Middle frontal gyrus (tissue), 1 donor: ENCODE measurements at regions not wholly inside any gene's neighbourhood (a gene's known extent, or its start where the extent isn't known, plus 50 kb on each side); places are given as distances from the start of the nearest gene placed in this dataset.

Source experiments
- DNase-seq: peaks from one replicate; pipeline ENCODE4 v3.0.0-alpha.2; 2015; ENCODE audit warnings: low spot score; ENCODE audit errors: extremely low spot score

DNA sequence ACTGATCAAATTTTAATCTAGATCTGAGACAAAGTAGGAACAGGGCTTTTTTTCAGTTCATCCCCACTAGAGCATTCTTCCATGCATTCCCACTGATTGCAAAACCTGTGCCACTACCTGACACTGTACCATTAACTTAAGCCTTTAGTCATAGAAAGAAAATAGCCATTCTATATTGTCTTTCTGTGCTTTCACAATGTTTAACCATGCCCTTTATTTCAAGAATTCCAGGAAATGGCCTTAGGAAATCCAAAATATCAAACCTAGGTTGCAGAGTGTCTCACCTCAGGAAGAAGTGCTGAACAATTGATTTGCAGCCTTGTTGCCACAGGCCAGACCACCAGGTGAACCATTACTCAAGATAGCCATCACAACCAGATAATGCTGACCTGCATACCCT, 56.2 kb upstream of the TGFBR2 start:
- DNase-seq = no peak

DNA sequence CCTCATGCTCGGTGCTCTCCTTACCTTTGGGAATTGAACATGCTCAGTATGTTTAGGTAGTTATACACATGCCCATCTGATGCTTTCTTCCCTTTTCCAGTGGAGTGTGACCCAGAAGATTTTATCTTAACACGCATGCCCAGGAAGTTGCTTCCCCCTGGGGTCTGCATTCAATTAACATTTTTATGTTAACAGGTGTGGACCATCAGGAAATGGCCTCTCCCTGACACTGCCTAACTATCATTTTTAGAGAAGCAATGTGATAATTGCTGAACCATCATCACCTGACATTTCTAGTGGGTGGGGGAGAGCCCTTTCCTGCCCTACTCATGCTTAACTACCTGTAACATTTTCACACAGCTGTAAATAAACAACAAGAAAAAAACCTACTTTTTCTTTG, 55.1 kb upstream of the TGFBR2 start:
- no peak for DNase-seq

DNA sequence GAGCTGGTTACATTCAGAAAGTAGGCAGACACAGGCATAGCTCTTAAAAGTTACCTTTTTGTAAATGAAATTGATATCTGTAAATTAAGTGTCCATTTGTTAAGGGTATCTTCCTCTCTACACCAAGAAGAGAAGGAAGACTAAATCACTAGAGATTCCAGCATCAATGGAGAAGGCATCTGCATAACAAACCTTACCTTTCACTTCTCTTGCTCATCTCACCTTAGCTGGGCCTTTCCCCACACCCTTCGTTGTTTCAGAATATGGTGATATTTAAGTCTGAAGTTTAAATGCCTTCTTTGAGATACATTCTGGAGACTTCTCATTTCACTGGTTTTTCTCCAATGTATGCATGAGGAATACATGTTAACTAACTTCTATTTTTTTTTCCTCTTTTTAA, 54.5 kb upstream of the TGFBR2 start:
- no peak for DNase-seq

DNA sequence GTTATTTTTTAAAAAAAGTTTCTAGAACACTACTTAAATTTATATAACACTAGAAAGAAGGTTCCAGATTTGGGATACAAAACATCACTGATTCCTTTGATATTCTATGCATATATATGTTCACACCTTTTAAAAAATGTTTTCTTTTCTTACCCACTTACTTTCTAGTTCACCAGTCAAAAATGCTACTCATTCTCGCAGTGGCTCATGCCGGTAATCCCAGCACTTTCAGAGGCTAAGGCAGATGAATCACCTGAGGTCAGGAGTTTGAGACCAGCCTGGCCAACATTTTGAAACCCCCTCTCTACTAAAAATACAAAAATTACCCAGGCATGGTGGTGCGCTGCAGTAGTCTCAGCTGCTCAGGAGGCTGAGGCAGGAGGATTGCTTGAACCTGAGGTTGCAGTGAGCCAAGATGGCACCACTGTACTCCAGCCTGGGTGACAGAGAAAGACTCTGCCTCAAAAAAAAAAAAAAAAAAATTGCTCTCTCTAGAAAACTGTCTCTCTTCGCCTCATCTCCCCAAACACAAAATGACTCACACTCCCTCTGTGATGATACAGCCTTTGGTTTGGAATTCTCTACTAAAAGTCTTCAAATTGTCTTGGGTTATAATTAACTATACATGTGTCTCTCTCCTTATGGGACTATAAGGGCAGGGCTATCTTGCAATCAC, 52.6 kb upstream of the TGFBR2 start:
- DNase-seq = no peak

DNA sequence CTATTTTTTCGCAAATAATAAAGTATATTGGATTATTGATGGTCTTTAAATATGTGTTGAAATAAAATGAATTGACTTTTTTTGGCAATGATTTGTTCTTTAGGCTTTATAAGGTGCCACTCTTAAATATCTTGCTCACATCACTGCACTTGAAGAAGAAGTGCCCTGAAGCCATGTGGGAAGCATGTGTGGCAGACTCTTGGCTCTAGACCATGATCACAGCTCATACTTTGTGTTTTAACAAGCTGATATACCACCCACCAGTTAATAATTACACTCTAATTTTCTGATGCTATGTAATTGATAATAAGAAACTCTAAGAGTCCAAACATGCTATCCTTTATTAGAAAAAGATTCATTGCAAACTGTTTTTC, 52.1 kb upstream of the TGFBR2 start:
- DNase-seq = no peak

DNA sequence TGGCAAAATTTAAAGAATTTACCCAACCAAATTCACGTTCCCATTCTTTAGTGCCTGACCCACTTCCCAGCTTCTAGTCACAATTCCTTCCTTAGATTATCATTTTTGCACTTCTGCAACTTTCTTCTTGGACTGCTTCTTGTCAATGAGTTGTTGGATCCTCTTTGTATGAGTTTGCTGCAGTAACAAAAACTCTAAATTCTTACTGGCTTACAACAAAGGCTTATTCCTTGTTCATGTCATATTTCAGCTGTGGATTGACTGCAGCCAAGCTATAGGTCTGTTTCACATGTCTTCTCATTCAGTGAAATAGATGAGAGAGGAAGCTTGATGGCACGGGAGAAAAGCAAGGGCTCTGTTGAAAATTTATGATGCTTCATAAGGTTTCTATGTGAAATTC, 50.4 kb upstream of the TGFBR2 start:
- no peak for DNase-seq
